Fibroblast of the conjunctiva (primary cell): ENCODE measurements at regions not wholly inside any gene's neighbourhood (a gene's known extent, or its start where the extent isn't known, plus 50 kb on each side); places are given as distances from the start of the nearest gene placed in this dataset.
"Not testable (repeated sequence)": the region's sequence is repeated elsewhere in the genome, so short reads cannot be mapped to it uniquely, and the experiment has no call there.

Experiments
- DNase-seq: peaks from one replicate; pipeline ENCODE4 v3.0.0-alpha.2; 2010; ENCODE audit warnings: low read depth

DNA sequence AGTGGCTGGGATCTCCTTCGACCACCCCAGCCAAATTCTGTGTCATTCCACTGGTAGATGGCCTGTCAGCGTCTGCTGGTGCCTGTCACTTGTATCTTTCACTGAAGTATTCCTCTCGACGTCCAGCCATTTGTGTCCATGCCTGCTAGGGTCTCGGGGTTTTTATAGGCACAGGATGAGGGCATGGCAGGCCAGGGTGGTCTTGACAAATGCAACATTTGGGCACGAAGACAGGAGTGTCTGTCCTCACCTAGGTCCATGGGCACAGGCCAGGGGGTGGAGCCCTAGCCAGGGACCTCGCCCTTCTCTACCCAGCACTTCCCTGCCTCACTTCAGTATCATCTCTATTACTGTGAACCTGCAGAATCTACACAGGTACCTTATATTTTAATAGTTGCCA lies 2223.9 kb upstream of the ACO1 start:
- DNase-seq: no peak

DNA sequence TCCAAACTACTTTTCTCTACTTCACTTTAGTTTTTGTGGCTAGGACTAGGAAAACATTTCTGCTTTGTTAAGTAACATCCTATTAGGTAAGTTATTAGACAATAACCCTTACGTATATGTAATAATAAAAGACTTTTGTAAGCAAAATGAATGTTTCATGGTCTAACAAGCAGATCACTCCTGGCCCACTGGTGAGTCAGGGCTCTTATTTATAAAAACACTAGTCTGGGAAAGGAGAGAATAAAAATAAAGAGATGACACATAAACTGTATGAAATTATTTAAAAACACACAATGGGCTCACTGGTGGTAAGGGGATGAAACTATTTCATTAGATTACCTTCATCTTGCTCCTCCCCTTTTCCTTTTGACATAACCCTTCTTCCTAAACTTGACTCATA lies 2212.2 kb upstream of the ACO1 start:
- no peak for DNase-seq

- DNase-seq: no peak
Observed at GRCh38 chr9:30178610-30179009, 2205.8 kb upstream of the ACO1 start.

GRCh38 chr9:30193421-30193820 lies 2191.0 kb upstream of the ACO1 start:
- no peak for DNase-seq

- DNase-seq: no peak
Observed at GRCh38 chr9:30196941-30197340, 2187.5 kb upstream of the ACO1 start.

DNA sequence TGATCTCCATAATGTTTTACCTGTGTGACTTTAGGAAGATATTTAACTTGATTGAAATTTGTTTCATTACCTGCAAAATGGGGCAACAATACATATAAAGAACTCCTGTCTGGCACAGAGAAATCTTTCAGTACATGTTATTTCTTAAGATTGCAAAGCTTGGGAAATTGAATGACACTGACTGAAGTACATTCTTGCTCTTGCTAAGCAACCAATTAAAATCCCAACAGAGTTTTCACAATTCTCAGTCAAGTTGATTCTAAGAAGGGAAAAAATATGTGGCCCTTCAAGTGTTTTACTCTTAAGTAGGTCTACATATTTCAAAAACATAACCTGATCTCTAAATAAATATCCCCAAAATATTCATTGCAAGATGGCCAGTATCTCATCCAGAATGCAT lies 2187.0 kb upstream of the ACO1 start:
- no peak for DNase-seq

- no peak for DNase-seq
Observed at GRCh38 chr9:30197954-30198353, 2186.5 kb upstream of the ACO1 start.

DNA sequence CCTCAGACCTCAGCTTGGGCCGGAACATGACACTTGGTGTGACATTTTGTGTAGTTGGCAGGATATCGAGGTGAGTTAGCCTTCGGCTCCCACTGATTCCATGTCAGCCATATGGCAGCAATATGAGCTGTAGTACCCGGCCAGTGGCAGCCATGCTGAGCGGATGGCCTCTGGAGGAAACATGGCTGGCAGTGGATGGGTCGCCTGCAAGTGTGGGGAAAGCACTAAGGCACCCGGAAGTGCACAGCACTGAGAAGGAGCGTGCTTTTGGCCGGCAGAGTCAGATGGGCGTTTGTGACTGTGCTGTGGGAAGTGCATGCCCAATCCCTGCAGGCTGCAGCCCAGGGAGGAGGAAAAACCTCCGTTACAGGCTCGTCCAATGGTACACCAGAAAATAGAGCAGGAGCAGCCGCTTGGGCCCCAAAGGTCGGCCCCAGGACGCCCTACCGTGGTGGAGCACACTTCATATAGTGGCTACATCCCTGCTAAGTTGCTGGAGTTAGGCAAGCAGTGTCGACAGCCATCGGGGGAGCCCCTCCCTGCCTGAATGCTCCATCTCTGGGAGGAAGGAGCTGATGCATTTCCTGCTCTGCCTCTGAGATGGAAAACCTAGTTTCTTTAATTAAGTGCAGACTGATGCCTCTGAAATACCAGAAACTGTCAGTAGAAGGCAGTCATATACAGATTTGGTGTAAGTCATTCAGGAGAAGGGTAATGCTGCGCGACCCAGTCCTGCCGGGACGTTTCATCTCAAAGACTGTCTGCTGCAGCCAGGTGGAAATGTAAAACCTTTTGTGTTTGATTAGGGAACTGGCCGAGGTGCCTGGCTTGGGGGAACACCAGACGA lies 2185.8 kb upstream of the ACO1 start:
- DNase-seq: no peak

GRCh38 chr9:30201024-30201423 lies 2183.4 kb upstream of the ACO1 start:
- DNase-seq: no peak

DNA sequence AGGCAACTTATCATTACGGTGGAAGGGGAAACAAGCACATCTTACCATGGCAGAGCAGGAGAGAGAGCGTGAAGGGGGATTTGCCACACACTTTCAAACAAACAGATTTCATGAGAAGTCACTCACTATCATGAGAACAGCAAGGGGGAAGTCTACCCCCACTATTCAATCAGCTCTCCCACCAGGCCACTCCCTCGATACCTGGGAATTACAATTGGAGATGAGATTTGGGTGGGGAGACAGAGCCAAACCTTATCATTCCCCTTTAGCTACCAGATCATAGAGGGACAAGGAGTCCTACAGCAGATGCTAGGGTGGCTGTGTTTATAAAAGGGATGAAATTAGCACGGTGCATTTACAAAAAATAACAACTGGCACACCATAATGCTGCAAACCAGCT lies 2149.4 kb upstream of the ACO1 start:
- DNase-seq: no peak

DNA sequence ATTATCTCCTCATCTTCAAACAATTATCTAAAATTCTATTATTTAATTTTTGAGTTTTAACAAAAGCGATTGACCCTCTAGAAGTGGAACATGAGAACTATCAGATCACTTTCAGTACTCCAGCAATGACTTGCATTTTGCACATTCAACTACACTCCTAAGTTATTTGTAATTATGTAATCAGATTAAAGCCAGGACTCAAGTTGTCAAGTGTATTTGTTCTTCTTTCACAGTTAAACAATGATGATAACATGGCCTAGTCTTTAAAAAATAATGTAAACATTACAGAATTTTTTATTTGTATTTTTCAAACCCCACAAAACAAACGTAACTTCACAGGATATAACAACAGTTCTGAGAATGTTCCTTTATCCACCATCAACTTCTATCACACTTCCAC lies 2148.9 kb upstream of the ACO1 start:
- DNase-seq: no peak

DNA sequence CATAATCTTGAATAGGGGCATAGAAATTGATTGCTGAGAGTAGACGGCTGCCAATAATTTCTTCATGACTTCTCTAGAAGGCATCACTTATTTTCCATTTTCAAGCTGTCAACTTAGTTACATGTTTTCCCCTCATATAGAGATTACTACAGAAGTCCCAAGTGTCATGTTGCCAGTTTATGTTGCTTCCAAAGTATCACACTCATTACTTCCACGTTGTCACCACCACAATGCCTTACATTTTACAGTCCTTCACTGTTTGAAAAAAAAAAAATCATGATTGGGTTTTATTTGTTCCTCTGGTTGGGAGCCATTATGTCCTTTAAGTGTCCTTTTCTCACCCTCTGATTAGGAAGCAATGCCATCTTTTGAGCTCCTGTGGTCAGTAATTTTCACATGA lies 2144.6 kb upstream of the ACO1 start:
- DNase-seq: no peak

- no peak for DNase-seq
Observed at GRCh38 chr9:30243467-30243866, 2141.0 kb upstream of the ACO1 start.

GRCh38 chr9:30244877-30245276 lies 2139.6 kb upstream of the ACO1 start:
- no peak for DNase-seq

- no peak for DNase-seq
Observed at GRCh38 chr9:30250872-30251271, 2133.6 kb upstream of the ACO1 start.

DNA sequence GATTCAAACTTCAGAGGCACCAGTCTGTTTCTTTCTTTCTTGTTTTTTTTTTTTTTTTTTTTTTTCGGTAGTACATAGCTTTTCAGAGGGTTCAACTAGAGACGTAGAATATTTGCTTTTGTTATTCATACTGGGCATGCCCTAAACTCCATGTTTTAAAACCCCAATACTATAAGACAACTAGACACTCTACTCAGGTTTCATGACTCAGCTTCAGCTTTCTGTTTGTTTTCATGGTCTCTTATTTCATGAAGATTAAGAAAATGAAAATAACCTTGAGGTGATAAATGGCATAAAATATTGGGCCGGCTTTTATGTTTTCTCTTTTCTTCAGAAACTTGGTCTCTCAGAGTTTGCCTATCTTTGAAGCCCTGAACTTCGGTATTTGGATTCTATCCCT lies 2126.3 kb upstream of the ACO1 start:
- DNase-seq: no peak

DNA sequence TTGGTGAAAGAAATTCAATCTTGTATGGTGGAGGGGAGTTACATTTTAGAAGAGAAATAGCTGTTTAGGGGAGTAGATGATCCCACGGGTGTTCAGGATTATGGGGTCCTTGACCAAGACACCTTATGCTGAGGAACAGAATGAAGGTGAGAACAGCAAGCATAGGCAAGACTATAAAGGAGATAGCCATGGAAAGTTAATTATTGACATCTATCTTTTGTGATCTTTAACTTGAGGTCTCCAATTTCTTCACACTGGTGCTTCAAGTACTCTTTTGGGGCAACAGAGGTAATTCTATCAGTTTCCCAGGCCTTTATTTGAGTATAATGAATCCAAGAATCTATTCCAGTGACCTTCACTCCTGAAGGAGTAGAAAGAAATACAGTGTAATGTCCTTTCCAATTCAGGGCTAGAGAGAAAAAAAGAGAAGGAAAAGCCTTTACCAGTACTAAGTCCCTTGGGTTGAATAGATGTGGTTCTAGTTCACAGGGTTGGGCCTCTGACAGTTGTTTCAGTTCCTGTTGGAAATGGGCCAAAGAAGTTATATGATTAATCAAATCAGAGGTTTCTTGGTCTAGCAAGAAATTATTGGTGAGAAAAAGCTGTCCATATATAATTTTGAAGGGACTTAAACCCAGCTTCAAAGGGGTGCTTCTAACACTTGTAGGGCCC lies 2104.1 kb upstream of the ACO1 start:
- DNase-seq: no peak

DNA sequence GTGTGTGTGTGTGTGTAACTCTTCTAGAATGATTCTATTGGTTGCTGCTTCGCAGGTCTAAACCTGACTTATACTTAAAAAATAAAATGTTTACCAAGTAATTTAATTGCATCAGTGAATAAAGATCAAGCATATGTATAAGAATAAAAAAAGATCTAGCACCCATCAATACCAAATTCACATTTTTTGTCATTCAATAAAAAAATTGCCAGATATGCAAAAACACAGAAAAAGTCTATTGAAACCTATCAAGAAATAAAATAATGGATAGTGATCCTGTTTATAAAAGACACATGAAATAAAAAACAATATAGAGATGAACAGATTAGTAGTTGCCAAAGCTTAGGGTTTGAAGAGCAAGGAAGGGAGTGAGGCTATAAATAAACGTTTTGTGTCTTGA lies 2095.0 kb upstream of the ACO1 start:
- no peak for DNase-seq

DNA sequence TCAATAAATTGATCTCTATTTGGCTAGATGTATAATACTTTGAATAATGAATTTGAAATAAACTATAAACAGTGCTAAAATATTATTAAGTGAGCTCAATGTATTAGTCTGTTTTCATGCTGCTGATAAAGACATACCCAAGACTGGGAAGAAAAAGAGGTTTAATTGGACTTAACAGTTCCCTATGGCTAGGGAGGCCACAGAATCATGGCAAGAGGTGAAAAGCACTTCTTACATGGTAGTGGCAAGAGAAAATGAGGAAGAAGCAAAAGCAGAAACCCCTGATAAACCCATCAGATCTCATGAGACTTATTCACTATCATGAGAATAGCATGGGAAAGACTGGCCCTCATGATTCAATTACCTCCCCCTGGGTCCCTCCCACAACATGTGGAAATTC lies 2092.4 kb upstream of the ACO1 start:
- DNase-seq: not testable (repeated sequence)

DNA sequence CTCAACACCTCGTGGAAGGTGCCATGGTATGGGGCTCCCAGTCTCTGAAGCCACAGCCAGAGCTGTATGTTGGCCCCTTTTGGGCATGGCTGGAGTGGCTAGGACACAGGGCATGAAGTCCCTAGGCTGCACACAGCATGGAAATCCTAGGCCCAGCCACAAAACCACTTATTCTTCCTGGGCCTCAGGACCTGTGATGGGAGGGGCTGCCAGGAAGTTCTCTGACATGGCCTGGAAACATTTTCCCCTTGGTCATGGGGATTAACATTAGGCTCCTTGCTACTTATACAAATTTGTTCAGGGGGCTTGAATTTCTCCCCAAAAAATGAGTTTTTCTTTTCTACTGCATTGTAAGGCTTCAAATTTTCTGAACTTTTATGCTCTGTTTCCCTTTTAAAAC lies 2091.2 kb upstream of the ACO1 start:
- no peak for DNase-seq

GRCh38 chr9:30299126-30299780 lies 2085.2 kb upstream of the ACO1 start:
- no peak for DNase-seq

DNA sequence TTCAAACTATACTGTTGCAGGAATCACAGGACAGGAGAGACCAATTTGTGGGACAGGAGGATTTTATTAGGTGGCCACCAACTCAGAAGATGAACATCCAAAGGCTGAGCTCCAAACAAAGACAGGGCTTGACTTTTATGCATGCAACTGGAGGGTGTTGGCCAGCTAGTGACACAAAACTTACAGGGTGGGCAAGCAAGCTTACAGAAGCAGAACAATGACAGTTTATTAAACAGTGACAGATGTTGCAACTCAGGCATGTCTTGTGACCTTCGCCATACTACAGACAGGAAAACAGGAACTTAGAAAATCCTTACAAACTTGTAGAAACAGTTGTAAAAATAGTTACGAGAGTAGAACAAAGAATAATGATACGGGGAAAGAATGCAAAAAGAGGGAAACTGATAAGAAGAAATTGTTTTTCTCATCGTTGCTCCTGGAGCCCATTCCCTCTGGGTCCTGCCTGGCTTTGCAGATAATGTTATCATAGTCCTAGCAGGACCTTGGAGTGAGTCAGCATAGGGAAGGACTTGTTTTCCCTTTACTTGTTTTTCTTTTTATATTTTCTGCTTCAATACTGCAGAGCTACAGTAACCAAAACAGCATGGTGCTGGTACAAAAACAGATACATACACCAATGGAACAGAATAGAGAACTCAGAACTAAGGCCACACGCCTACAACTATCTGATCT lies 2083.0 kb upstream of the ACO1 start:
- no peak for DNase-seq

DNA sequence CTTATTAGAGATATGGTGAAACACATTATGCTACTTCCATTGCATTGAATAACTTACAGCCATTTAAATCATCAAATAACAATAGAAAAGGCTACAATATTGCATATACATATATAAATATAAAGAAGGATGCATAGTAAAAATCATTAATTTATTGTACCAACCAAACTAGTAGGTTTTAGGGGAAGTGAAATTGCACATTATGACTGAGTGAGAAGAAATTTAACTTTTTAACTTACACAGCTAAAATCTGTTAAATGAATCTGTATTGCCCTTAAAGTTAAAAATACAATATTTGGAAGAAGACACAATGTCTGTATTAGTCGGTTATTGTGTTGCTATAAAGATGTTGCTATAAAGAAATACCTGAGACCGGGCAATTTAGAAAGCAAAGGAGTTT lies 2073.7 kb upstream of the ACO1 start:
- DNase-seq: no peak
